ENCODE measurements at regions not wholly inside any gene's neighbourhood (a gene's known extent, or its start where the extent isn't known, plus 50 kb on each side); places are given as distances from the start of the nearest gene placed in this dataset.

- no peak for ATAC-seq (ENCODE audit: insufficient read depth, low FRiP score)
These were observed 435.3 kb upstream of the USP24 start for GRCh38 chr1:55650444-55650843.

GRCh38 chr1:55646181-55646580 lies 431.0 kb upstream of the USP24 start:
- no peaks in the 10 kb centered on the region for H3K36me3 ChIP-seq (ENCODE audit: control insufficient read depth in 4 of 4, insufficient read depth in 4 of 4, low read length in 4 of 4)
- WGBS, 2 donors: 86 to 94% methylated on average over 1 of the region's 1 CpG
- no peak for TF ChIP-seq CTCF (IDR thresholded peaks at IDR 0.05; ENCODE audit: control extremely low read depth, extremely low read depth)
- DNase-seq: no peak
- H3K9ac ChIP-seq (ENCODE audit: insufficient read depth in 1 of 2, low read length in 2 of 2): no peak overlapping the region
- peaks cover 0 to 5% (median 3%) of the 10 kb centered on the region in 5 donors for H3K4me1 ChIP-seq (ENCODE audit: control insufficient read depth in 5 of 5, insufficient read depth in 5 of 5, low read length in 5 of 5)
- H3K27ac ChIP-seq (ENCODE audit: low read depth in 1 of 2, low read length in 1 of 2): no peak overlapping the region
- H3K27me3 ChIP-seq (ENCODE audit: control insufficient read depth in 3 of 3, insufficient read depth in 3 of 3, low read length in 2 of 3): no peaks in the 10 kb centered on the region
- ATAC-seq (ENCODE audit: insufficient read depth, low FRiP score): no peak
- no peaks in the 10 kb centered on the region for H3K9me3 ChIP-seq (ENCODE audit: control insufficient read depth in 4 of 4, insufficient read depth in 3 of 4, low read length in 3 of 4)
- H3K4me3 ChIP-seq: no peak overlapping the region

More at GRCh38 chr1:55650444-55650843, 435.3 kb upstream of the USP24 start:
- H3K27ac ChIP-seq (ENCODE audit: low read depth in 1 of 2, low read length in 1 of 2): no peak overlapping the region
- H3K9me3 ChIP-seq (ENCODE audit: control insufficient read depth in 4 of 4, insufficient read depth in 3 of 4, low read length in 3 of 4): no peaks in the 10 kb centered on the region
- 54 to 55% methylated on average over 3 of the region's 3 CpGs for WGBS, 2 donors
- H3K36me3 ChIP-seq (ENCODE audit: control insufficient read depth in 4 of 4, insufficient read depth in 4 of 4, low read length in 4 of 4): no peaks in the 10 kb centered on the region
- DNase-seq: peak in 1 of 3 donors; percentile 43
- H3K9ac ChIP-seq (ENCODE audit: insufficient read depth in 1 of 2, low read length in 2 of 2): no peak overlapping the region
- peaks cover 0 to 3% (median 0%) of the 10 kb centered on the region in 5 donors for H3K4me1 ChIP-seq (ENCODE audit: control insufficient read depth in 5 of 5, insufficient read depth in 5 of 5, low read length in 5 of 5)
- no peaks in the 10 kb centered on the region for H3K27me3 ChIP-seq (ENCODE audit: control insufficient read depth in 3 of 3, insufficient read depth in 3 of 3, low read length in 2 of 3)
- H3K4me3 ChIP-seq: no peak overlapping the region
- TF ChIP-seq CTCF (IDR thresholded peaks at IDR 0.05; ENCODE audit: control extremely low read depth, extremely low read depth): no peak

GRCh38 chr1:55645270-55645669 lies 430.1 kb upstream of the USP24 start:
- 94 to 96% methylated on average over 5 of the region's 5 CpGs for WGBS, 2 donors
- Histone ChIP-seq H3K36me3 (ENCODE audit: control insufficient read depth in 4 of 4, insufficient read depth in 4 of 4, low read length in 4 of 4) (no peaks in the 10 kb centered on the region), H3K27ac (ENCODE audit: low read depth in 1 of 2, low read length in 1 of 2) (no peak overlapping the region), H3K27me3 (ENCODE audit: control insufficient read depth in 3 of 3, insufficient read depth in 3 of 3, low read length in 2 of 3) (no peaks in the 10 kb centered on the region), H3K4me1 (ENCODE audit: control insufficient read depth in 5 of 5, insufficient read depth in 5 of 5, low read length in 5 of 5) (peaks cover 0 to 6% (median 3%) of the 10 kb centered on the region in 5 donors), H3K4me3 (no peak overlapping the region), H3K9me3 (ENCODE audit: control insufficient read depth in 4 of 4, insufficient read depth in 3 of 4, low read length in 3 of 4) (no peaks in the 10 kb centered on the region), H3K9ac (ENCODE audit: insufficient read depth in 1 of 2, low read length in 2 of 2) (no peak overlapping the region)
- TF ChIP-seq CTCF (IDR thresholded peaks at IDR 0.05; ENCODE audit: control extremely low read depth, extremely low read depth): no peak
- ATAC-seq (ENCODE audit: insufficient read depth, low FRiP score): no peak
- DNase-seq: no peak

- TF ChIP-seq CTCF (IDR thresholded peaks at IDR 0.05; ENCODE audit: control extremely low read depth, extremely low read depth): no peak
- Histone ChIP-seq H3K9me3 (ENCODE audit: control insufficient read depth in 4 of 4, insufficient read depth in 3 of 4, low read length in 3 of 4) (no peaks in the 10 kb centered on the region), H3K27me3 (ENCODE audit: control insufficient read depth in 3 of 3, insufficient read depth in 3 of 3, low read length in 2 of 3) (no peaks in the 10 kb centered on the region), H3K9ac (ENCODE audit: insufficient read depth in 1 of 2, low read length in 2 of 2) (no peak overlapping the region), H3K4me3 (no peak overlapping the region), H3K27ac (ENCODE audit: low read depth in 1 of 2, low read length in 1 of 2) (no peak overlapping the region), H3K4me1 (ENCODE audit: control insufficient read depth in 5 of 5, insufficient read depth in 5 of 5, low read length in 5 of 5) (peaks cover 0 to 4% (median 3%) of the 10 kb centered on the region in 5 donors), H3K36me3 (ENCODE audit: control insufficient read depth in 4 of 4, insufficient read depth in 4 of 4, low read length in 4 of 4) (no peaks in the 10 kb centered on the region)
- no peak for DNase-seq
- no peak for ATAC-seq (ENCODE audit: insufficient read depth, low FRiP score)
- 85 to 94% methylated on average over 1 of the region's 1 CpG for WGBS, 2 donors
These were observed 426.8 kb upstream of the USP24 start for GRCh38 chr1:55641947-55642346.
